GM21526 (cell line): ENCODE measurements at regions not wholly inside any gene's neighbourhood (a gene's known extent, or its start where the extent isn't known, plus 50 kb on each side); places are given as distances from the start of the nearest gene placed in this dataset.
"Not testable (repeated sequence)": the region's sequence is repeated elsewhere in the genome, so short reads cannot be mapped to it uniquely, and the experiment has no call there.

Experiments
- ATAC-seq: cut with Tn5 transposase; IDR thresholded peaks from one replicate; pipeline ENCODE4 v1.9.1; 2021; ENCODE audit warnings: moderate library complexity; ENCODE audit not compliant: unreplicated experiment, low FRiP score

DNA sequence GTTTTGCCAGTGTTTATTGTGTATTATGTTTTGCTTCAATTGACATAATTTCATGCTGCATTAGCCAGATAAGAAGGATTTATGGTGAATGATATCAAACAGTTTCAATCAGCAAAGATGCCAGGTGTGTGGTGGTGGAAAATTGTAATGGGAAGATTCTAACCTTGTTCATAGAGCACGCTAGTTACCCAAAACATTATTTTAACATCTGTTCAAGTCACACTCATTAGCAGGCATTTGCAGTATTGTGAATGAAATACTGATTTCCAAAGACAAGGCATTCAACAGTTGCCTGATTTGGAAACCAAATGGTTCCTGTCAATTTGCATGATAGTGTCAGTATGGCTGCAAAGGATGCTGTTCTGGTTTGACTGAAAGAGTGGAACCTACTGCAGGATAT lies 129.7 kb downstream of the EPC1 start:
- no peak for ATAC-seq

- ATAC-seq = not testable (repeated sequence)
These were observed 133.1 kb downstream of the EPC1 start for GRCh38 chr10:32213838-32214237.

GRCh38 chr10:32211046-32211363 lies 136.0 kb downstream of the EPC1 start:
- no peak for ATAC-seq

GRCh38 chr10:32210306-32211045 lies 136.5 kb downstream of the EPC1 start:
- ATAC-seq = no peak

DNA sequence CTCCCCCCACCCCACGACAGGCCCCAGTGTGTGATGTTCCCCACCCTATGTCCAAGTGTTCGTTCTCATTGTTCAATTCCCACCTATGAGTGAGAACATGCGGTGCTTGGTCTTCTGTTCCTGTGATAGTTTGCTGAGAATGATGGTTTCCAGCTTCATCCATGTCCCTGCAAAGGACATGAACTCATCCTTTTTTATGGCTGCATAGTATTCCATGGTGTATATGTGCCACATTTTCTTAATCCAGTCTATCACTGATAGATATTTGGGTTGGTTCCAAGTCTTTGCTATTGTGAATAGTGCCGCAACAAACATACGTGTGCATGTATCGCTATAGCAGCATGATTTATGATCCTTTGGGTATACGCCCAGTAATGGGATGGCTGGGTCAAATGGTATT lies 139.0 kb downstream of the EPC1 start:
- ATAC-seq = not testable (repeated sequence)

GRCh38 chr10:32207544-32207943 lies 139.4 kb downstream of the EPC1 start:
- no peak for ATAC-seq

DNA sequence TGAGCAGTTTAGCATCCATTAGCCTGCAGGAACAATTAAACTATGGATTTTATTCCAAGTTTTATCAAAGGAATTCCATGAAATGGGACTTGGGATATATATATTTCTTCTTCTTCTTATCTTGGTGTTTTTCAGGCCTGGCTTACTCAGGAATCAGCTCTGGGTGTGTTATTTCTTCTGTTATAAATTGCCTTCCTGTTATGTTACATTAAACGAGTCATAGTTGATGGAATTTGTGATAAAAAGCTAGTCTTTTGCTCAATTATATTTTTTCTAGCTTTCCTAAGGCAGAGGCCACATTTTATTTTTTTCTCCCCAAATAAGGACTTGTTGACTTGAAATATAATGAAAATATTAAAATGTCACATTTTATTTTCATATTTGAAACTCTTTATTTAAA lies 141.3 kb downstream of the EPC1 start:
- ATAC-seq = no peak

GRCh38 chr10:32204606-32205005 lies 142.4 kb downstream of the EPC1 start:
- ATAC-seq = no peak

GRCh38 chr10:32199714-32200394 lies 143.6 kb upstream of the KIF5B start:
- ATAC-seq = no peak

- no peak for ATAC-seq
These were observed 141.2 kb upstream of the KIF5B start for GRCh38 chr10:32197423-32197822.

- ATAC-seq = peak; percentile 90
These were observed 134.8 kb upstream of the KIF5B start for GRCh38 chr10:32190890-32191491.

DNA sequence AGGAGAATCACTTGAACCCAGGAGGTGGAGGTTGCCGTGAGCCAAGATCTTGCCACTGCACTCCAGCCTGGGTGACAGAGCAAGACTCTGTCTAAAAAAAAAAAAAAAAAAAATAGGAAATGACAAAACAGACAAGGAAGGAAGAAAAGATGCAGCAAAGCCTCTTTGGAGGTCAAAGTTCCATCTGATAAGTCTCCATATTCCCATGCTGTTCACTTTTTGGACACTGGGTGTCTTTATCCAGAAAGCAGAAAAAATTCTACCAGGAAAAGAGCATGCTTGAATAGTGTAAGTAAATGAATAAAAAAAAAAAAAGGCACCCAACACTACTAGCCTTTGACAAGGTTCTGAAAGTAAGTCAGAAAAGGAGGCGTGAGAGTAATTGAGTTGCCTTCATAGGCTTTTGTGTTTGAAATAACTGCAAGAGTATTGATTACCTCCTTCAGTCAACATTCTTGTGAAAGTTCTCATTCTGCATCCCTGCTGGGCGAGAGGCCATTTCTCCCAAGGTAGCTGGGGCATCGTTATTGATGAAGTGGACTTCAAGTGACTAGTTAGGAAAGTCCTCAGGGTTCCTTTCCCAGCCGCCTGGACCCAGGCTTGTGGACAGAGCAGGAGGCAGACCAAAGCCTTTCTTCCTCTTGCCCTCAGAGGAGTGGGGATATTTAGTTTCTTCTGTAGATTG lies 133.3 kb upstream of the KIF5B start:
- ATAC-seq = no peak

- ATAC-seq = not testable (repeated sequence)
These were observed 132.4 kb upstream of the KIF5B start for GRCh38 chr10:32188601-32189000.

DNA sequence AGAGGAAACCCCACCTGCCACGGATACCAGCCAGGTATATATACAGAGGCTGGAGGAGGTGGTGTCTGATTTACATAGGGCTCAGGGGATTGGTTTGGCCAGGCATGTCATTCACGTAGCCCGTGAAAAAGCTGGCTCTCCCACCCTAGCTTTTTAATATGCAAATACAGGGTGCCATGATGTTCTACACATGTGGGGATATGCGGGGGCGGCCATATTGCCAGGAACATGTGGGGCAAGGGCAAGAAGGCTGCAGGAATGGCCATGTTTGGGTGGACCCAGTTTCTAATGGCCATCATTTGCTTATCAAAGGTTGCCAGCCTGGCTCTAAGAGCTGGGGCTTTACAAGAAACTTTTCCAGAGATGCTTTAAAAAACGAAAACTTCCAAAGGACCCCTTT lies 131.5 kb upstream of the KIF5B start:
- ATAC-seq = no peak

GRCh38 chr10:32183652-32184051 lies 127.4 kb upstream of the KIF5B start:
- ATAC-seq = not testable (repeated sequence)

- ATAC-seq = no peak
These were observed 126.3 kb upstream of the KIF5B start for GRCh38 chr10:32182476-32182875.

GRCh38 chr10:32180390-32181280 lies 124.4 kb upstream of the KIF5B start:
- no peak for ATAC-seq

DNA sequence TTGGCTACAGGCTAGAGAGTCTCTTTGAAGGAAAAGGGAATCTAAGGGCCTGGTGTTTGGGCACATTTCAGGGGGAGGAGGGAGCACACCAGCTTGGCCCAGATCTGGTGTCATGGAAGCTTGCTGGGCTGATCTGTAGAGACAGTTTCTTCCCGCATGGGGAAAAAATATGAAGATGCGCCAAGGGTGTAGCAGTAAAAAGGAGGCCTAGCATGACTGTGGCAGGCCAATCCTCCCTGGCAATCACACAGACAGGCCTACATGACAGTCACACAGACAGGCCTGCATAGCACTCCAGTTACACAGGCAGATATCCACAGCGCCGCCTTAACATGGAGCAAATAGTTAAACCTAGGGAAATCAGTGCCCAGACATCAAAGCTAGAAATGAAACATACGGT lies 123.6 kb upstream of the KIF5B start:
- ATAC-seq = no peak

DNA sequence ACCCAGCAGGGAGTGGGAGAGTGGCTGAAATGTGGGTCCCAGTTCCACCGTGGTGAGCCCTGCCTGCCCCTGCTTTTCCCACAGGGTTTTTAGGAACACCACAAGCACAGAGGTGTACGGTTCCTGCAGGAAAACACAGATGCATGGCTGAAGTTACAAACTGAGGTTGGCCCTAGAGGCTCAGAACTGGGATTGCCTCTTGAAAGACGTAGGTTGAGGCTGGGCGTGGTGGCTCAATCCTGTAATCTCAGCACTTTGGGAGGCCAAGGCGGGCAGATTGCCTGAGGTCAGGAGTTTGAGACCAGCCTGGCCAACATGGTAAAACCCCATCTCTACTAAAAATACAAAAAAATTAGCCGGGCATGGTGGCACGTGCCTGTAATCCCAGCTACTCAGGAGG lies 121.4 kb upstream of the KIF5B start:
- not testable (repeated sequence) for ATAC-seq

GRCh38 chr10:32175629-32176028 lies 119.4 kb upstream of the KIF5B start:
- no peak for ATAC-seq
